SKM-1 (cell line): ENCODE measurements at regions not wholly inside any gene's neighbourhood (a gene's known extent, or its start where the extent isn't known, plus 50 kb on each side); places are given as distances from the start of the nearest gene placed in this dataset.

Experiments used
- DNase-seq: peaks from one replicate; lab custom pipeline; 2025; ENCODE audit not compliant: unreplicated experiment; lab: John Stamatoyannopoulos, UW

GRCh38 chr3:21801631-21802030, 50.6 kb upstream of the ZNF385D start:
- DNase-seq: no peak

GRCh38 chr3:21803604-21804003, 52.6 kb upstream of the ZNF385D start:
- DNase-seq: no peak

DNA sequence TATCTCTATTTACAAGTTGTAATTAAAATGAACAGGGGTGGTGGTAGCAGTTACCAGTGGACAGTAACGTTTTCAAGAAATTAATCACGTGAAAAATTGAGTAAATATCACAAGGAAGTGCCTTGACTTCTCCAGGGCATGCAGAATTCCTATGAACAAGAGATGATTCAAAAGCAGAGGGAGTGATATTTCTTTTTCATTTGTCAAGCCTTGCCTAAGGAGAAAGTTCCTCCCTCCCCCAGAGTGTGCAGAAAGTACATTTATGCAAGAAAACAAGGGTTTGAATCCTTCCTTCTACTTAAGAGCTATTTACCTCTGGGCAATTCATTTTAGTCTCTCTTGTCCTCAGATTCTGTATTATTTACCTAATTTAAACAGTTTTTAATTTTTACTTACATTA, 53.3 kb upstream of the ZNF385D start:
- no peak for DNase-seq

DNA sequence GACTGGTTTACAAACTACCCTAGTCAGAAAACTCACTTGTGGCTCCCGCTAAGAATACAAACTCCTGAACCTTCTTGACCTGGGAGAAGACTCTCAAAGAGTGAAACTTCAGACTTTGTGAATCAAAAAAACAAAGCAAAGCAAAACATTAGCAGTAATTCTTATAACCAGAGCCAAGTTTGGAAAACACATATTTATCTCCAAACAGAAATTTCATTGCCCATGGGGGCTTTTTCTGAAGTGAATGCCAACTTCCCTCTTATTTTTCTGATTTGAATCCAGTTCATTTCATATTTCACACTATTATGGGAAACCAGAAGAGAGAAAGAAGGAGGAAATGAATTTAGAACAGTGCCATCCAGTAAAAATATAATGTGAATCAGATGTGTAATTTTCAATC, 55.7 kb upstream of the ZNF385D start:
- no peak for DNase-seq

- DNase-seq: no peak
These were observed 74.7 kb upstream of the ZNF385D start for GRCh38 chr3:21825684-21826083.

DNA sequence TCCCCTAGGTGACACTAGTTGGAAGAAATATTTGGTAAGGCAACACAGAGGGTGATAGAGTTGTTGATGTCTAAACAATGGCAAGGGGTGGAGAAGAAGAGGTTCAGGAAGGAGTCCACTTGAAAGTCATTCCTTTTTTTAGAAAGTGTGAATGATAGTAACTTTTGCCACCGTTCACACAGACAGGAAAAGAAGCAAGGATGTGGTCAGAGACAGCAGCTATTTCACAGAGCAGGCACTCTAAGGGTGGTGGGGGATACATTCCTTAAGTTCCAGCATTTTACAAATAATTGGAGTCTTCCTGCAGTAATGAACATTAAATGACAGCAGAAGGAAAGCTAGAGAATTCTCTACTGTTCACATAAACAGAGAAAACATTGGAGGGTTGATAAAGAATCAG, 75.4 kb upstream of the ZNF385D start:
- no peak for DNase-seq

DNA sequence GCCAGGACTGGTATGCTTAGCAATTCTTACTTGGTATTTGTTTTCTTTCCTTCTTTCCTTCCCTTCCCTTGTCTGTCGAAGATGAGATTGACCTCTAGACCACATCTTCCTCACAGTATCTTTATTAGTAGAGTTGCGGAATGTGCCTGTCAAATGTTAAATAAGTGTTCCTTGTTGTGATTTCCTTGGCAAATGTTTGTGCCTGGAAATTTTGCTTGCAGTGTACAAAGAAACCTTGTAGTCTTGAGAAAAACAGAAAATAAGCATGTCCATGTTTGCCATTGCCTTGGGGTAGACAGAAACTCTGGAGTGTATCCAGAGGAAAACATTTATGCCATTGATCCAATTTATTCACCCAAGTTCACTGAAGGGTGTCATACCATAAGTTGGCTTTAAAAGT, 79.5 kb upstream of the ZNF385D start:
- DNase-seq: no peak

DNA sequence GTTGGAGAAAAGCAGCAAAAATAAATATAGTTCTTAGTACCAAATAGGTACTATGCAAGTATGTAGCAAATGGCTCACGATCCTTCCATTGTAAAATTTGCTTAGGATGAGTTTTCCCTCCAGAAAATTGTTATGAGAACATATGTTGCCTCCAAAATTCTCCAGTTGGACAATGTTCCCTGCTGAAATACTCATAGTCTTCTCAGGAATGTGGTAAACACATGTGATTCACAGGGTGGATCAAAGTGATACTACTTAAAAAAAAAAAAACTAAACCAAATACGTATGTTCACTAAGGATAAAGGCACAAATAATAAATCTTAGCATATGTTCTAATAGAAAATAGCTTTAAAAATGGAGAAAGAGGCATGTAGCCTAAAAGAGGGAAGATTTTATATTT, 84.3 kb upstream of the ZNF385D start:
- no peak for DNase-seq

DNA sequence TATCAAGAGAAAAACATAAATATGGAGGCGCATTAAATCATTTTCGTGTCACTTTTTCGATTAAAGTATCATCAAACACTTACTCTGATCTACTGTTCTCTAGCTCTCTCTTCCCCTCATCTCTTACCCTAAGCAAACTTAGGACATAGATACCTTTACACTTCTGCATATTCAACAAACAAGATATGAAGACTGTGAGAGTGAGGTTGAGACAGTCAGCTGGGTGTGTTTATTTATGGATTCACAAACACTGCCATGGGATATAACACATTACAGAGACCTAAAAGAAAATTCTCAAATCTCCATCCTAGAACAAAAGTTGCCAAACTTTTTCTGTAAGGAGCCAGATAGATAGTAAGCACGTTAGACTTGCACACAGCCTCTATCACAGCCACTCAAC, 85.2 kb upstream of the ZNF385D start:
- DNase-seq: no peak

DNA sequence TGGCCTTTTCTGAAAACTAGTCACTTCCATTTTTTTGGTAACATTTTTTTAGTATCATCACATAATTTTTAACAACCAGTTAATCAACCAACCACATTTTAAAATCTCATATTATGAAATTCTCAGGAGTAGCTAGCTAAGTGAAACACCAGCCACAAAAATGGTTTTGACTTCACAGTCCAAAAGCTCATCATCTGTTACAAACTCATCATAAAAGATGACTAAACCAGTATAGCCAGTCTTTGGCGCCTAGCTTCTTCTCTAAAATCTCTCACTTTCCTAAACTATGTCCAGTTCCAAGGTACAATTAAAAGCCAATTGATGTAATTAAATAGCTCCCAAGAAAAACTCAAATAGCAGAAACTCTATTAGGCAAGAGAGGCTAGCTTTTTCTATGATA, 88.2 kb upstream of the ZNF385D start:
- no peak for DNase-seq

- DNase-seq: no peak
These were observed 88.6 kb upstream of the ZNF385D start for GRCh38 chr3:21839592-21839991.

GRCh38 chr3:21847005-21847404, 96.0 kb upstream of the ZNF385D start:
- DNase-seq: no peak

- no peak for DNase-seq
These were observed 108.4 kb upstream of the ZNF385D start for GRCh38 chr3:21859124-21860081.

DNA sequence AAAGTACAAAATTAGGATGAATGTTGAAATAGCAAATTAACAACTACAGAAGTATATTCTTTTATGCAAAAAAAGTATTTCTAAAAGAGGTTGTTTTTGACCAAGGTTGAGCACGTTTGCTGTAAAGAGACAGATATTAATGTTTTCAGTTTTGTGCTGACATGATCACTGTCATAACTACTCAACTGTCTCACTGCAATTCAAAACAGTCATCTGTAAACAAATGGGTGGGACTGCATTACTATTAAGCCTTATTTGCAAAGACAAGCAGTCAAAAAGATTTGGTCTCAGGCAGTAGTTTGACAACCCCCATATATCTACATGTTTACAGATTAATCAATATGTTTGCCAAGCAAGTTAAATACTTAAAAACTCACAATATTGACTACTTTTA, 109.1 kb upstream of the ZNF385D start:
- DNase-seq: no peak

DNA sequence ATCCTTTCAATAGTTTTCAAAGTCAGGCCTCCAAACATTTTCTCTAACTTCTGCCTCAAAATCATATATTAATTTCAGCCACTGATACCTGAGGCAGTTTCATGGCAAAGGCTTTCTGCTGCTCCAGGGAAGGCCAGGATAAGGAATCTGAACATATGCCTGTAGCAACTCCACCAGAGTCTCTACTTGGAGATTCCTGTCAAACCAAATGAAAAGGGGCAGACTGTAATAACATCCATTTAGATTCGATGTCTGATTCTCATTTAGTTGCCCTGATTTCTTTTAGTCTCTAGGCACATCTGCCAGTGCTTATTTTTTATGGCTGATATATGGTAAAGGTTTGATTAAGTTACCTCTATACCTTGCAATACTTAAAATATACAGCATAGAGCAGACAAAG, 109.6 kb upstream of the ZNF385D start:
- no peak for DNase-seq

DNA sequence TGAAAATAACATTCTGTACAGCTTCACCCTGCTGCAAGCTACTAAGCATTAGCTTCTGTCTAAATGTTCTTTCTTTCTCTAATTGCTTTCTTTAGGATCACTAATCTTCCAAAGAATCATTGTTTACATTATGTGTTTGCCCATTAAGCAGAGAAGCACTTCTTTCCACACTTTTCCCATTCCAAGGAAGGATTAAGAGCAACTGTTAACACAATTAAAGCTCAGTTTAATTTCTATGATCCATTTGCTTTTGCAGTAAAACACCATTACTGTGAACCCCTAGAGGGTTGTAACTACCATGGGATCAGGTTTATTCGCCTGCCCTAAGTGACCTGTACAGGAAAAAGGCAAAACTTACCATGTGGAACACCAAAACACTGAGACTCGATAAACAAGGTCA, 125.8 kb upstream of the ZNF385D start:
- no peak for DNase-seq

DNA sequence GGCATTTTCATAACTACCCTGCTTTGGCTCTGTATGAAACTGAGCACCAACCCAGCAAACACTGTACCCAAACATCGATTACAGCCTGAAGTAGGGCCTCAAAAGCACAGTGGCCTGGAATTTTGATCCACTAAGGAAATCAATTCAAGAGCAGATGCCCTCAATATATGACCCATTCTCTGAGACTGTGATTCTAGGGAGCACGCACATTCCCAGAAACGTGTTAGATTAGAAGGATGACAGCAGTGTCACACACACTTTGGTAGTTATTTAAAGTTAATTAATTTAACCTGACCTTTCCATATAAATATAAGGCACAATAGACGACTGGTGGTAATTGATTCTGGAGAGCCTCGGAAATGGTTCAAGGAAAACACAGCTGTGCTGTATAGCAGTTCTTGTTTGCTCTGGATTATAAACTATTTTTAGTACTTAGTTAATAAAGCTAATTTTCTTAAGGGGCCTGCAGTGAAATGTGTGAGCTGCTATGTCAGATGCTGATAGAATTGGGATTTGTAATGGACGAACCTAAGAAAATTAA, 126.3 kb upstream of the ZNF385D start:
- no peak for DNase-seq

- DNase-seq: no peak
These were observed 128.3 kb upstream of the ZNF385D start for GRCh38 chr3:21879184-21879886.

- no peak for DNase-seq
These were observed 137.6 kb upstream of the ZNF385D start for GRCh38 chr3:21888656-21889055.

DNA sequence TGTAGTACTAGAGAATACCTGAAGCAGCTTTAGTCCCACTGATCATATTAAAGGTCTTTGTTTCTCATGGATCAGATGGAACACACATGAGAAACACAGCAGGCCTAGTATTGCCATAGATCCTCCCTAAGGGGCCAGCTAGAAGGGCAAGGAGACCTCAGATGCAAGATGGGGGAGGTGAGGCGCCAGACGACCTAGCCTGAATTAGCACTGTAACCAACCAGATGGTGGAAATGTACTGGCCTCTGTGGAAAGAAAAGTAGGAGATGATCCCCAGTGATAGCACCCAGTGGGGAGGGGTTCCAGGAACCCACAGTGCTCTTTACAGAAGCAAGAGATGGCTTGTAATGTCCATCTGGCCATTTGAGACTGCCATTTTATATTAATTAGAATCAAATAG, 138.2 kb upstream of the ZNF385D start:
- DNase-seq: no peak

- no peak for DNase-seq
These were observed 141.1 kb upstream of the ZNF385D start for GRCh38 chr3:21892104-21892503.

- DNase-seq: no peak
These were observed 142.2 kb upstream of the ZNF385D start for GRCh38 chr3:21893242-21893641.
